NCI-H1105 treated with DMSO at 0.1 percent for 48 hours (cell line): ENCODE measurements at regions not wholly inside any gene's neighbourhood (a gene's known extent, or its start where the extent isn't known, plus 50 kb on each side); places are given as distances from the start of the nearest gene placed in this dataset.
"Not testable (repeated sequence)": the region's sequence is repeated elsewhere in the genome, so short reads cannot be mapped to it uniquely, and the experiment has no call there.

Experiments used
- DNase-seq: peaks from one replicate; lab custom pipeline; 2025; lab: John Stamatoyannopoulos, UW

DNA sequence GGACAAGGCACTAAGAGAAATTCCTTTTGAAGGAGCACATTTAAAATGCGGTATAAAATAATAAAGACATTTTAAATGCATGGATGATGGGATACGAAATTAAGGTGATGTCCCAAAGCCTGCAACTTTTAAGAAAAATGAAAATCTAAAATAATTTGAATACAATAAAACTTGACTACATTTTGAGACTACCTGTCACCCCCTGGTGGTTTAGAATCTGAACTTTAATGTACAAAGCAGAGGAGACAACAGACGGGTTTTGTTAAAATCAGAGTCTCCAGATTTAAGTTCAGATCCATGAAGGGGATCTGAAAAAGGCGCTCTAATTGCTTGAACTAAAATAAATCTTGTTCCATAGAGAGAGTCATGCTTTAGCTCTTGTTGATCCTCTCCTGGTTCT lies 1129.3 kb upstream of the PCDH20 start:
- no peak for DNase-seq

DNA sequence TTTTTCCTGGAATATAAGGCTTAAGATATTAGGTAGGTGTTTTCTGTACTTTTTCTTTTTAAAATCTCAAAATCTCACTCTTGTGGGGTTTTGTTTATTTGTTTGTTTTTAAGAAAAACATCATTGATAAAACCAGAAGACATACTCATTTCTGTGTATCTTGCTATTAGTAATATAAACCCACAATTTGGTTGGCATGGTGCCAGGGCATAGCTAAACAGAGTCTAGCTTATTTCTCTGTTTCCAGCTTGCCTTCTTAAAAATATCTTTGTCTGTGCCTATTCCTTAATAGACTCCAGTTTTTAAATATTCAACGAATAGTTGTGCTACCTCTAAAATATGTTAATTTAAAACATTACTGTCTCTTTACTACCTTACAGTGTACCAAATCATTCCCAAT lies 1121.9 kb upstream of the PCDH20 start:
- DNase-seq: peak; percentile 85

DNA sequence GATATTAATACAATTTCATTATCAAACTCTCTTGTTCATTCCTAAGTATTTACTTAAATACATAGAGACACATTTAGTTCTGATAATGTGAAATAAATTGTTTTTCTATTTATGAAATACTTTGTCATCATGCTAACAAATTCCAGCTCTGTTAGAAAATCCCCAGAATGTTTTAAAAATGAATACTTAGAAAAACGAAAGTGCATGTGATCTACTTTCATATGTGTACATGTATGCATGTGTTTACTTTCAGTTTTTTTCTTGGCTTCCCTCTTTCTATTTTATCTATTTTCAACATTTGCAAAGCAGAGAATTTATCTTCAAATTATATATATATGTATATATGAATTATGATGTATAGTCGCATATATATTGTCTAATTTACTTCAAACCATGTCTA lies 1110.0 kb upstream of the PCDH20 start:
- DNase-seq: no peak

DNA sequence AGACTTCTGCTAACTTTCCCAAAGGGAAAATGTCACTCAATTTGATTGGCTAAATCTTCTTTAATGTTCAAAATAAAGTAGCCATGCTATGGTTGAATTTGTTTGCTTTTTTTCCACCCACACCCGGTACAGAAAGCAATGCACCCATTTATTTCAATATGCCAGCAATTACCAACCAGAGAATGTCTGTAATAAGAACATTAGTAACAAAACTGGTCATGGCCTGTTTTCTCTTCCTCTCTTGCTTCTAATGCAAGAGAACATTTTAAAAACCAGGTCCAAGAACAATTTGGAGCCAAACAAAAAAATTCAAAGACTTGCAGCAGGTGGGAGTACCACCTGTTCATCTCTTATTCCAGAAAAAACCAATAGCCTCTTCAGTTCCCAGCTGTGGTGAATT lies 1108.8 kb upstream of the PCDH20 start:
- peak; percentile 93 for DNase-seq

DNA sequence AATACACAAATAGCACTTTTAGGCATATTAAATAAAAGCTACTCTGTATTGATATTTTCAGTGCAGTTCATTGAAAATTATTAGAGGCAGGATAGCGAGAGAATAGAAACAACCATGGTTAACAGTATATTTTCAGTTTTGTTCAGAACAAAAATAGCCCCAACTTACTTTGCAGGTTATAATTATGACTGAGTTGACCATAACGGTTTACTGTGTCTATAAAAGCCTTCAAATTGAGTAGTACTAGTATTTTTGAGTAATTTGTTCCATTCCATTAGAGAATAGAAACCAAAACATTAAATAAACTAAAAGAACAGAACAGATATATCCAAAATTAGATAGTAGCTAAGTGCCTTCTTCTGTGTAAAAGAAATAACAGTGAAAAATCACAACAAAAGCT lies 1108.4 kb upstream of the PCDH20 start:
- DNase-seq: no peak

DNA sequence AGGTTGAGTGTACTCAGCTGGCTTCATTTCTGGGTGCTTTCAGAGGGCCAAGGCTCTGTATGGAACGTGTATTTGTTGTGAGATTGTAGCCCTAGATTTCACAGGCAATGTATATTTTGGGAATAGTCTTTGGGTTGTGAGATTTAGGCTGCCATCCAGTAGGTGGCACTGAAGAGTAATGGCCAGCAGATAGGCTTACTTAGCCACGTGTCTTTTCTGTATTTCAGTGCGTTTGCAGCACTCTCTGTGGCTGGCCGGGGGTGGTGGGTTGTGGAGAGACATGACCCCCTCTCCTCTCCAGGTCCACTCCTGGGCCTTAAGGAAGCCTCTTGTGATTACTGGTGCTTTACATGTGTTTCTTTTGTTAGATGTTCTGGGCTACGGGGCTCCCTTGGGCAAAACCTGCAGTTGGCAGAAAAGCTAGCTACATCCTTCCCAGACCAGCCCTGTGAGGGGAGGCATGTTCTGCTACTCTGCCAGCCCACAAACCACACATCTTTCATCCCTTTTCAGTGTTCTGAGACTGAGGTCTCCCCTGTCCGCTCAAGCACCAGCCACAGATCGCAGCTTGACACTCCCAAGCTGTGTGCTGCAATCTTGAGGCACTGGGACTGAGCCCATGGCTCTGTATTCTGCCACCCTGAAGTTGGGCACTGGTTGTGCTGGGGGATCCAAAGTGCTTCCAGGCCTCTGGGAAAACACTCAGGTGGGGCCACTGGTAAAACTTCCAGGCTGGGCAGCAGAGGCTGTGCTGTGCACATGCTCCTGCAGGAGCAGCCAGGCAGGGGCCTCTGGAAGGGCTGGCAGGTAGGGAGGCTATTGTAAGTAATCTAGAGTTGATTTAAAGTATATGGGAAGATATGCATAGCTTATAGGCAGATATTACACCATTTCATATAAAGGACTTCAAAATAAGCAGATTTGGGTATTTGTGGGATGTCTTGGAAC lies 1096.8 kb upstream of the PCDH20 start:
- DNase-seq: peak; percentile 66

DNA sequence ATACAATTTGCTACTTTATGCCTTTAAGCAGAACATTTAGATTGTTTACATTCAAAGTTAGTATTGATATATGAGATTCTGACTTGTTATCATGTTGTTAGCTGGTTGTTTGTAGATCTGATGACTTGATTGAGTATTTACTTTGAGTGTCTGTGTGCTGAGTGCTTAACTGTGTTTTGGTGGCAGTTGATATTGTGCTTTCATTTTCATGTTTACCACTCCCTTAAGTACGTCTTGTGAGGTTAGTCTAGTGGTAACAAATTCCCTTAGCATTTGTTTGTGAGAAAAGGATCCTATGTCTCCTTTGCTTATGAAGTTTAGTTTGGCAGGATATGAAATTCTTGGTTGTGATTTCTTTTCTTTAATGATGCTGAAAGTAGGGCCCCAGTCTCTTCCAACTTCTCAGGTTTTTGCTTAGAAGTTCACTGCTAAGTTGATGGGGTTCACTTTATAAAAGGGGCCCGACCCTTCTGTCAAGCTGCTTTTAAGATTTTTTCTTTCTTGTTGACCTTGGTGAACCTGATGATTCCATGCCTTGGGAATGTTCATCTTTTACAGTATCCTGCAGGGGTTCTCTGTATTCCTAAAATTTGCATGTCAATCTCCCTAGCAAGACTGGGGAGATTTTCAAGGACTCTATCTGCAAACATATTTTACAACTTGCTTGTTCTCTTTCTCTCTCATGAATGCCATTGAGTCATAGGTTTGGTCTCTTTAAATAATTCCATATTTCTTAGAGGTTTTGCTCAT lies 1095.4 kb upstream of the PCDH20 start:
- no peak for DNase-seq

DNA sequence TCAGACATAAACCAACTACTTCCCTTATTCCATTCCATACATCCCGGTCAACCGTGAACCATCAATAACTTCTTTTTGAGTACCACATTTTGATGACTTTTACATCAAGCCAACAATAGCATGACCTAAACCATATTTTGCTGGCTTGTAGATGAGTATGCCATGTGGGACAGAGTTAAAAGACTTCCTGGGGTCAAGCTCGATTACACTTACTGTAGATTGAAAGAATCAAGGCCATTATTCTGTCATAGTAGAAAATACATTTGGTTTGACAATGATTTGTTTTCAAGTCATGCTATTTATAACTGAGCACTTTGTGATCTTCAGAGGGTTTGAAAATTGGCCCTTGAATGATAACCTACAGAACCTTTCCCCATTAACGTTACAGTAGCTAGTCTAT lies 1086.9 kb upstream of the PCDH20 start:
- no peak for DNase-seq

DNA sequence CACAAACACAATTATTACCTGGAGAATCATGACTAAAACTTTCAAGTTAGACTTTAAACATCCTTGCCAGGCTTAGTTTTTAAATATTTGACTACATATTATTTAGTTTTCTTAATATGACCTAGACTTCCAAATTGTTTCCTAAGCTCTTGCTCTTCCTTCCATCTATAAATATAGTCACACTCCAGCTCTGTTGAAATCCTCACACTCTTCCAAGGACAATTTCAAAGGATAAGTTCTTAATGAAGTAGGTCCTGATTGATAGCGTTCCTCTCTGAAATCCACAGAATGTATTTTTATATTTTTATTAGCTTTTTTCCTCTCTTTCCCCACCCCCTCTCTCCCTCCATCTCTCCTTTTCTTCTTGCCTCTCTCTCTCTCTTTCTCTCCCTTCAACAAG lies 1074.1 kb upstream of the PCDH20 start:
- no peak for DNase-seq

DNA sequence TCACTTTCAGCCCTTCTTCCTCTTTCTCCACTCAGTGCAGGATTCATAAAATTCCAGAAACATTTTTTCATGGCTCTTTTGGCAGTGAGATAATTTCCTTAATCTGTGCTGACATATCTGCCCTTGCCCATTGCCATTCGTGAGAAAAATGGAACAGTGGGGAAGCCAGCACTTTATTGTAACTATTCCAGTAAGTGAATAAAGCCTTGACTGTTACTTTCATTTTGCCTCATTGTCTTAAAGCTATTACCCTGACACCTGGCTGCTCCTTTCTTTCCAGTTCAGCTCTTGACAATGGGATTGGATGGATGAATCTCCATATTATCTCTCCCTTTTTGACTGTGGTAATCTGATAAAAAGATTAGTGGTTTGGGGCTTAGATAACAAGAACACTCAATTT lies 1068.1 kb upstream of the PCDH20 start:
- DNase-seq: no peak

DNA sequence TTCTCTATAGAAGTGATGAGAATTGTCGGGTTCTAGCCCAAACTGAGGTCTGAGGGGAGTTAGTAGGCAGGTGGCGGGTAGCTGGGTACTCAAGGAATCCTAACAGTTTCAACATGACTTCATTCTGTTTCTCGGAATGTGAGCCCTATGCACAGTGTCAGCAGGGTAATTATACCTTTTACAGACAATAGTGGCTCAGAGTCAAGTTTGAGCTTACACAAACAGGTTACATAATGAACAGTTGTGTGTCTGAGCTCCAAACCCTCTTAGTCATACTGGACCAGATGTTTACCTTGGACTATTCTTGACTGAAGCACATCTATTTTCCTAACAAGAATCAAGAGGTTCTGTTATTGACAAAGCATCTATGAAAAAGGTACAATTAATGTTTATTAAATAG lies 1066.7 kb upstream of the PCDH20 start:
- DNase-seq: peak; percentile 98

DNA sequence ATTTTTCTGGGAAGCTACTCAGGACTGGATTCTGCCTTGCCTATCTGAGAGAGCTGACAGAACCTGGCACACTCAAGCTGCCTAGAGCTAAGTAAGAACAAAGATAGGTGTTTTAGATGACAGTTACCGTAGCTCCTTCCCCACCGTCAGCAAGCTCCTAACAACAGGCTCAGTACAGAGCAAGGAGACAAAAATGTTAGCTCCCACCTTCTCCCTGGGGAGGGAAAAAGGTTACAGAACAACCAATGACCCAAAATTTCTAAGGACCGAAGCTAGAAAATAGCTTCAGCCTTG lies 1058.2 kb upstream of the PCDH20 start:
- DNase-seq: no peak

DNA sequence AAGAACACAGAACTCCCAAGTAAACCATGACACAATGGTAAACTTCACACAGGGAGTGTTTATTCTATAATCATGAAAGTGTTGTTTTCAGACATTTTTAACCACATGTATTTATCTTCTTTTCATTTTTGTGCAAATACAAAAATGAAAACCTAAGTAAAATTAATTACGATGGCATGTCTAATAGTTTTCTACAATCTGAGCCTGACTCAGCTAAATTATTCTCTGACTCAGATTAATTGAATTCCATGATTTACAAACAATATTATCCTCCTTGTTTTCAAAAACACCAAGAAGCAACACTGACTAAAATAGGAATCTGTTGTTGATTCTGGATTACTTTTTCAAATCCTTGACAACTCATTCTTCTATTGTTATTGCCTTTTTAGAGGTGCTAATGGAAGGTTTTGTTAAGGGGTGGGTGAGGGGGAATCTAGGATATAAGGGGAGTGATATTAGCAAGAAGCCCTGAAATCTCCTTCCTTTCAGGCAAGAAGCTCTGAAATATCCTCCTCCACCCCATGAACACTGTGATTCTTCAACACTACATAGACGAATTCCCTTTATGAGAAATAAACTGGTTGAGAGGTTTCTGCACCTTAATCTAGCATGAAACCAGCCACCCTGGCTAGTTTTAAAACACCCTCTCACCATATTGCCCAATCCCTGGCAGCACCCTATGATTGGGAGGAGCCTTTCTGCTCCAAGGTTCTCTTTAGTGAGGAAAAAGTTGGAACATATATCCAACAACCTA lies 1057.7 kb upstream of the PCDH20 start:
- DNase-seq: no peak

DNA sequence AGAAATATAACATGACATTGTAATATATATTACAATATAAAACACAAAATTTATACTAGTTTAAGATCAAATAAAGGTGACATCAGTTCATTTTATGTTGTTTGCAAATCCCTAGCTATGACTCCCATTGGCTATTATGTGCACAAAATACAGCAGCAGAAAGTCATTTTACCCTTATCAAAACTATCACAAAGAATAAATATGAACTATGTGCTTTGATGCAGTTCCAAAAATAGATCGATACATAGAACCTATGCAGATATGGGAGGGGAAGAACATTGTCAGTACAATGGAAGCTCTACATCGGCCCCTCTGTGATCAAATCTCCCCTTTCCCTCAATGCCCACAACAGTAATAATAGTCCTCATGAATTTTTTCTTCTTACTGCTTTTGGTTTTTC lies 1038.1 kb upstream of the PCDH20 start:
- no peak for DNase-seq

DNA sequence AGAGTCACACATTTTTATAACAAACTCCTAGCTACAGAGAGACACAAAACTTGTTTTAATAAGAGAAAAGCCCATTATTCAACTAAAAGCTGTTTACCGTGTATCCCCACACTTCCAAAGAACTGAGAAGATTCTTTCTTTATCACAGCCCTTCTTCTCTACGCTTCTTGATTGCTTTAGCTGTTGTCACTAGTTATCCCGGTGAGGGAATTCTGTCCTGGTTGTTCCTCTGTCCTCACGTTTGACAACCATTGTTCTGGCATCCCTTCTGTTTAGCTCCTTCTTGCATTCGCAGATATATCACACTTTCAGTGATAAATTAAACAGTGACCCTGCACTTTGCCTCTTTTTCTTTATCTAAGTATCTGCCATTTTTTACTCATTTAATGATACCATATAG lies 1035.1 kb upstream of the PCDH20 start:
- DNase-seq: no peak

DNA sequence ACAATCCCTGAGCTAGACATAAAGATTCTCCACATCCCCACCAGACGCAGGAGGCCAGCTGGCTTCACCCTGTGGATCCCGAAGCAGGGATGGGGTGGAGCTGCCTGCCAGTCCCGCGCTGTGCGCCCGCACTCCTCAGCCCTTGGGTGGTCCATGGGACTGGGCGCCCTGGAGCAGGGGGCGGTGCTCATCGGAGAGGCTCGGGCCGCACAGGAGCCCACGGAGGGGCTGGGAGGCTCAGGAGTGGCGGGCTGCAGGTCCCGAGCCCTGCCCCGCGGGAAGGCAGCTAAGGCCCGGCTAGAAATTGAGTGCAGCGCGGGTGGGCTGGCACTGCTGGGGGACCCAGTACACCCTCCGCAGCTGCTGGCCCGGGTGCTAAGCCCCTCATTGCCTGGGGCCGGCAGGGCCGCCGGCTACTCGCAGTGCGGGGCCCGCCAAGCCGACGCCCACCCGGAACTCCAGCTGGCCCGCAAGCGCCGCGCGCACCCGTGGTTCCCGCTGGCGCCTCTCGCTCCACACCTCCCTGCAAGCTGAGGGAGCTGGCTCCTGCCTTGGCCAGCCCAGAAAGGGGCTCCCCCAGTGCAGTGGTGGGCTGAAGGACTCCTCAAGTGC lies 1032.2 kb upstream of the PCDH20 start:
- not testable (repeated sequence) for DNase-seq

DNA sequence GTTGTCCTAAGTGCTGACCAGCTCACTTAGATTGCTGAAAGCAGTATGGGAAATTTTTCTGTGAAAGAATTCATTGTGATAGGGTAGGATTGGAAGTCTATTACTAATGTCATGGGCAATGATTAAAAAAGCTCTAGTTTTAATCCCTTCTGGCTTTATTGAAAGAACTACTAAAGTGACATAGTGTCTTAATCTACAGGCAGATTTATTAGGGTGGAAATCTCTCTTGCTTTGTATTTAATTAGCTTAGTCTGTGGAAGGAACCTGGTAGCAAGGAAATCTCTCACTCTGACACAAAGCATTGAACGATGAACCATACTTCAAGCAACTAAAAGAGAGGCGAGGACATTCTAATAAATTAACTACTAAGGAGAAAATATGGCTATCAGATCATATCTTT lies 1029.2 kb upstream of the PCDH20 start:
- no peak for DNase-seq

DNA sequence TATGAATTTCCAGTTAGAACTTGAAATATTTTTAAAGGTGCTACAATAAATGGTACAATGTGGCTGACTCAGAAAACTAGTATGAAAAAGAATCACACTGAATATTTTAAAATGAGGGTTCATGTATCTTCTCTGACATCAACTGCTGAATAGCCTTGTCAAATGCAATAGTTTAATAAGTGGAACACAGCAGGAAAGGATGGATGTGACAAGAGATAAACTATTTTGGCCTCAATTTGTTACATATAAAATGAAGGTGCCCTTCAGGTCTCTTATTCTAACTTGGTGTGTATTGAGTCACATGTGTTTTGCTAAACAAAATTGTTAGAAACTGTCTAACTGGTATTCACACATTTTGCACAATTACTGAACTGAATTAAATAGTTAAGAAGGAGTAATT lies 1018.4 kb upstream of the PCDH20 start:
- DNase-seq: no peak

DNA sequence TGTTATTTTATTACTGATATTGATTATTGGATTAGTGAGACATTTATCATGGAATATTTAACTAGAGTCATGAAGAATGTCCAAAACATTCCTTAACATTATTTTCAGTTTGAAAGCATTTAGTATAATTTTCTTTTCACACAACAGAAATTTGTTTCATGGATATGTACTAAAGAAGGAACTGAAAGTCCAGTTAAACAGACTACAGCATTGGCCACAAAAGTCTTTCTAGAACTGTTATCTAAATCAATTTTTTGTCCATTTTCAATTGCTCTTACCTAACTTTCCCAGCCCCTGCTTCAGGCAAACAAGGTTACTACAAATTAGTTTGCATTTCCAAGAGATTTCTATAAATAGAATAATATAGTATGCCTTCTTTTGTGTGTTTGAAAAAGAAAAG lies 1018.0 kb upstream of the PCDH20 start:
- no peak for DNase-seq

DNA sequence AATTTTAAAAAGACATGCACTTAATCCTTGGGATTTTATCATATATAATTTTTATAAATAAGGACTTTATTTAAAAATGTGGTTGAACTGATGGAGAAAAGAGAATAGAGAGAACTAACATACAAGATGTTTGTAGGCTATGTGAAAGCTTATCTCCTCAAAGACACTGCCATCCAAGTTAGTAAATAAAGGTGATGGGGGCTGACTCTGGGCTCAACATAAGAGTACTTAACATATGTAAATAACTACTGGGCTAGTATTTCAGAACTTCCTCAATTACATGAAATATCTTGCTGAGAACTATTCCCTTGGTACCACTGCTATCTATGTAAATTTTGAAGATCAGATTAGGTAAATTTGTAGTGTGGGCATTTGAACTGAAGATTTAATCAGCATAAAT lies 1017.3 kb upstream of the PCDH20 start:
- DNase-seq: no peak

DNA sequence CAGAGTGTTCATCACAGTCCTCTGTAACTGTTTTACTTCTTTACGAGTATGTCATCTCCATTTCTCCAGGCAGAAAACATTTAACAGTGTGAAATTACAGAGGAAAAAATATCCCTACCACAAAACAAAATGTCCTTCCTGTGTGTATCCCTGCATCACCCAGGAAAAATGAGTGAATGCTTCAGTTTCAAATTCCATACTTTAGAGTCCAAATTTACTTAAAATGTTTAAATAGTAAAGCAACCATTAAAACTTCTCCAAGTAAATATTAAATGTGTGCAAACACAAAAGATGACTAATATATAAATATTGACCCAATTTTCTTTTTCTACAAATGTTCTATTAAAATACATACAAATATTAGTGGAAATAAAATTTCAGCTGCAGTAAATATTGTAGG lies 1016.6 kb upstream of the PCDH20 start:
- no peak for DNase-seq

DNA sequence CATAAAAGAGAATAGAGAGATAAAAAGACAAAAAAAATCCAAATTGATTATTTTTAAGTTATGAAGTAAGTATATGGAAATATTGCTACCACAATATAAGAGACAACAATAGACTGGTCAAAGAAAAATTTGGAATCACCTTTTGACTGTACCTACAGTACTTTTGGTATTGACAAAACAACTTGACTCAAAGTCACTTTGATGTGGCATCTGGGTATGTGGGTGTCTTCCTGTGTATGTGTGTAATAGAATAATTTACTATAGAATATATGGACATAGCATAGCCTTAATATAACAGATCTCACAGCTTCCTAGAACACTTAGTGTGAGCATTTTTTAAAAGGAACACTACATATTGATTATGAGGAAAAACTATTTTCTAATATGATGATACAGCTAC lies 1016.2 kb upstream of the PCDH20 start:
- DNase-seq: no peak
